GM12873 (cell line): ENCODE measurements at regions not wholly inside any gene's neighbourhood (a gene's known extent, or its start where the extent isn't known, plus 50 kb on each side); places are given as distances from the start of the nearest gene placed in this dataset.

Experiments
- CTCF ChIP-seq: IDR thresholded peaks from 2 replicates; pipeline ENCODE4 v1.5.1; 2012; ENCODE audit warnings: low read depth, mild to moderate bottlenecking, moderate library complexity, low read length, control low read depth; ENCODE audit not compliant: insufficient read depth; ENCODE audit errors: missing control alignments

- no peak for TF ChIP-seq CTCF
These were observed 51.4 kb downstream of the MARCHF4 start for GRCh38 chr2:216320852-216321251.

GRCh38 chr2:216319771-216320170 lies 52.5 kb downstream of the MARCHF4 start:
- no peak for TF ChIP-seq CTCF

- no peak for TF ChIP-seq CTCF
These were observed 53.8 kb downstream of the MARCHF4 start for GRCh38 chr2:216318521-216318874.

- no peak for TF ChIP-seq CTCF
These were observed 54.3 kb downstream of the MARCHF4 start for GRCh38 chr2:216317831-216318520.

- no peak for TF ChIP-seq CTCF
These were observed 55.5 kb downstream of the MARCHF4 start for GRCh38 chr2:216316743-216317142.

GRCh38 chr2:216315802-216316603 lies 56.3 kb downstream of the MARCHF4 start:
- TF ChIP-seq CTCF = no peak

- TF ChIP-seq CTCF = no peak
These were observed 59.8 kb downstream of the MARCHF4 start for GRCh38 chr2:216312441-216312840.
